Activated naive CD8-positive, alpha-beta T cell treated with anti-CD3 and anti-CD28 coated beads, Interleukin-2, amount 10 ng/mL, durations not matched to agents 7 days and 5 days (primary cell): ENCODE measurements at regions not wholly inside any gene's neighbourhood (a gene's known extent, or its start where the extent isn't known, plus 50 kb on each side); places are given as distances from the start of the nearest gene placed in this dataset.

Experiments used
- ATAC-seq: fragments of 150-1000 bp; cut with Tn5 transposase; one replicate; pipeline ENCODE4 v1.10.0; 2021; ENCODE audit warnings: low read depth, moderate library complexity
- POLR2A ChIA-PET: fragments of 350-600 bp; sonication (Branson Sonifier 250); formaldehyde crosslinking; loops from one replicate; lab custom pipeline; 2021; ENCODE audit warnings: antibody characterized with exemption; lab: Charles Lee
- DNase-seq: peaks from one replicate; pipeline ENCODE4 v3.0.0; 2021
- H3K27ac Mint-ChIP-seq: one replicate; pipeline ENCODE4 v1.8.0; 2022; ENCODE audit warnings: mild to moderate bottlenecking, mixed read lengths
- H3K27me3 Mint-ChIP-seq: one replicate; pipeline ENCODE4 v1.8.0; 2022; ENCODE audit warnings: mild to moderate bottlenecking, moderate library complexity, mixed read lengths
- H3K36me3 Mint-ChIP-seq: one replicate; pipeline ENCODE4 v1.8.0; 2021; ENCODE audit warnings: mild to moderate bottlenecking, mixed read lengths
- H3K4me1 Mint-ChIP-seq: one replicate; pipeline ENCODE4 v1.8.0; 2021; ENCODE audit warnings: mixed read lengths
- H3K4me3 Mint-ChIP-seq: one replicate; pipeline ENCODE4 v1.8.0; 2022; ENCODE audit warnings: mild to moderate bottlenecking, moderate library complexity, mixed read lengths
- H3K9me3 Mint-ChIP-seq: one replicate; pipeline ENCODE4 v1.8.0; 2021; ENCODE audit warnings: mixed read lengths

GRCh38 chr10:133025558-133026090, 62.1 kb upstream of the ADGRA1 start:
- H3K4me3 Mint-ChIP-seq: no peak overlapping the region
- H3K27ac Mint-ChIP-seq: no peak overlapping the region
- no peaks in the 10 kb centered on the region for H3K9me3 Mint-ChIP-seq
- DNase-seq (no peak), ATAC-seq (no peak)
- H3K36me3 Mint-ChIP-seq: no peaks in the 10 kb centered on the region
- peaks cover 1% of the 10 kb centered on the region for H3K4me1 Mint-ChIP-seq
- H3K27me3 Mint-ChIP-seq: peaks cover 2% of the 10 kb centered on the region
- POLR2A ChIA-PET: no interaction called here

GRCh38 chr10:133024704-133025557, 62.8 kb upstream of the ADGRA1 start:
- Mint-ChIP-seq H3K4me1 (peaks cover 1% of the 10 kb centered on the region), H3K36me3 (no peaks in the 10 kb centered on the region), H3K27me3 (peaks cover 2% of the 10 kb centered on the region), H3K9me3 (no peaks in the 10 kb centered on the region), H3K4me3 (no peak overlapping the region), H3K27ac (no peak overlapping the region)
- DNase-seq (no peak), ATAC-seq (no peak)
- POLR2A ChIA-PET: no interaction called here

- Mint-ChIP-seq H3K9me3 (no peaks in the 10 kb centered on the region), H3K36me3 (no peaks in the 10 kb centered on the region), H3K4me3 (no peak overlapping the region), H3K27ac (no peak overlapping the region), H3K27me3 (peaks cover 2% of the 10 kb centered on the region), H3K4me1 (peaks cover 1% of the 10 kb centered on the region)
- POLR2A ChIA-PET: no interaction called here
- DNase-seq (no peak), ATAC-seq (no peak)
Measured at GRCh38 chr10:133023216-133023843, 64.4 kb upstream of the ADGRA1 start.

- Mint-ChIP-seq H3K4me3 (no peak overlapping the region), H3K36me3 (no peaks in the 10 kb centered on the region), H3K27me3 (peaks cover 2% of the 10 kb centered on the region), H3K4me1 (peaks cover 1% of the 10 kb centered on the region), H3K27ac (no peak overlapping the region), H3K9me3 (no peaks in the 10 kb centered on the region)
- DNase-seq (no peak), ATAC-seq (no peak)
- POLR2A ChIA-PET: no interaction called here
Measured at GRCh38 chr10:133022776-133023100, 65.0 kb upstream of the ADGRA1 start.

GRCh38 chr10:133021963-133022775, 65.6 kb upstream of the ADGRA1 start:
- ATAC-seq (no peak), DNase-seq (no peak)
- Mint-ChIP-seq H3K27me3 (peaks cover 2% of the 10 kb centered on the region), H3K4me3 (no peak overlapping the region), H3K27ac (no peak overlapping the region), H3K36me3 (no peaks in the 10 kb centered on the region), H3K4me1 (peaks cover 1% of the 10 kb centered on the region), H3K9me3 (no peaks in the 10 kb centered on the region)
- POLR2A ChIA-PET: no interaction called here

- no peak overlapping the region for H3K27ac Mint-ChIP-seq
- DNase-seq (no peak), ATAC-seq (no peak)
- POLR2A ChIA-PET: no interaction called here
- H3K27me3 Mint-ChIP-seq: peaks cover 2% of the 10 kb centered on the region
- no peaks in the 10 kb centered on the region for H3K36me3 Mint-ChIP-seq
- peaks cover 1% of the 10 kb centered on the region for H3K4me1 Mint-ChIP-seq
- no peaks in the 10 kb centered on the region for H3K9me3 Mint-ChIP-seq
- no peak overlapping the region for H3K4me3 Mint-ChIP-seq
Measured at GRCh38 chr10:133021116-133021962, 66.4 kb upstream of the ADGRA1 start.

- Mint-ChIP-seq H3K9me3 (no peaks in the 10 kb centered on the region), H3K4me3 (no peak overlapping the region), H3K27me3 (peaks cover 2% of the 10 kb centered on the region), H3K27ac (no peak overlapping the region), H3K4me1 (peaks cover 1% of the 10 kb centered on the region), H3K36me3 (no peaks in the 10 kb centered on the region)
- ATAC-seq (no peak), DNase-seq (no peak)
- POLR2A ChIA-PET: no interaction called here
Measured at GRCh38 chr10:133020193-133020817, 67.4 kb upstream of the ADGRA1 start.

GRCh38 chr10:133019651-133020050, 68.1 kb upstream of the ADGRA1 start:
- ATAC-seq: no peak
- peaks cover 2% of the 10 kb centered on the region for H3K27me3 Mint-ChIP-seq
- H3K36me3 Mint-ChIP-seq: no peaks in the 10 kb centered on the region
- POLR2A ChIA-PET: no interaction called here
- H3K27ac Mint-ChIP-seq: no peak overlapping the region
- no peak for DNase-seq
- peaks cover 1% of the 10 kb centered on the region for H3K4me1 Mint-ChIP-seq
- H3K9me3 Mint-ChIP-seq: no peaks in the 10 kb centered on the region
- no peak overlapping the region for H3K4me3 Mint-ChIP-seq

- Mint-ChIP-seq H3K4me3 (no peak overlapping the region), H3K4me1 (peaks cover 1% of the 10 kb centered on the region), H3K36me3 (no peaks in the 10 kb centered on the region), H3K27ac (no peak overlapping the region), H3K9me3 (no peaks in the 10 kb centered on the region), H3K27me3 (peaks cover 2% of the 10 kb centered on the region)
- POLR2A ChIA-PET: no interaction called here
- DNase-seq (no peak), ATAC-seq (no peak)
Measured at GRCh38 chr10:133019191-133019590, 68.5 kb upstream of the ADGRA1 start.

- H3K4me1 Mint-ChIP-seq: peaks cover 1% of the 10 kb centered on the region
- POLR2A ChIA-PET: no interaction called here
- no peaks in the 10 kb centered on the region for H3K9me3 Mint-ChIP-seq
- no peak overlapping the region for H3K27ac Mint-ChIP-seq
- H3K36me3 Mint-ChIP-seq: no peaks in the 10 kb centered on the region
- no peak overlapping the region for H3K4me3 Mint-ChIP-seq
- no peak for ATAC-seq
- DNase-seq: no peak
- peaks cover 2% of the 10 kb centered on the region for H3K27me3 Mint-ChIP-seq
Measured at GRCh38 chr10:133018491-133018890, 69.2 kb upstream of the ADGRA1 start.

GRCh38 chr10:133017203-133017601, 70.5 kb upstream of the ADGRA1 start:
- no peak for ATAC-seq
- Mint-ChIP-seq H3K9me3 (no peaks in the 10 kb centered on the region), H3K27me3 (peaks cover 2% of the 10 kb centered on the region), H3K4me1 (no peaks in the 10 kb centered on the region), H3K36me3 (no peaks in the 10 kb centered on the region), H3K4me3 (no peak overlapping the region), H3K27ac (no peak overlapping the region)
- POLR2A ChIA-PET: no interaction called here
- no peak for DNase-seq

- POLR2A ChIA-PET: no interaction called here
- no peak overlapping the region for H3K27ac Mint-ChIP-seq
- no peak overlapping the region for H3K4me3 Mint-ChIP-seq
- DNase-seq: no peak
- H3K4me1 Mint-ChIP-seq: no peaks in the 10 kb centered on the region
- no peak for ATAC-seq
- H3K36me3 Mint-ChIP-seq: no peaks in the 10 kb centered on the region
- H3K27me3 Mint-ChIP-seq: peaks cover 2% of the 10 kb centered on the region
- H3K9me3 Mint-ChIP-seq: no peaks in the 10 kb centered on the region
Measured at GRCh38 chr10:133016493-133017202, 71.1 kb upstream of the ADGRA1 start.
